ENCODE measurements at regions not wholly inside any gene's neighbourhood (a gene's known extent, or its start where the extent isn't known, plus 50 kb on each side); places are given as distances from the start of the nearest gene placed in this dataset.

DNA sequence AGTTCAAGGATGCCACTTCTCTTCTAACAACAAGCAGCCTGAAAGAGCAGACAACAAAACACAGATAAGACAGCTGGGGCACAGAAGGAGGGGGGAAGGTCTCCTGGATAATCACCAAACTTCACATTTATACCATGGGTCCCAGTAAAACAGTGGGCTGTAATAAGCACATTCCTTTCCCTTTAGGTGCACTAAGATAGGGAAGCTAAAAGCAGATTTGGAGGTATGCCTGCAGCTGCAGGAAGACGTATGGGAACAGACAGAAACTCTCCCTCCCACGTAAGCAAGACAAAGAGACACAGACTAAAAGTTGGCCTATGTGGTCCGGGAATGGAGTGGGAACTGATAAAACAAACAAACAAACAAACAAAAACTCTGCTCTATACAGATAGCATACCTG lies 612.1 kb downstream of the MRPL39 start:
- no peak for TF ChIP-seq CTCF (IDR thresholded peaks at IDR 0.05; ENCODE audit: low read depth, low read length)
- no peaks in the 10 kb centered on the region for H3K36me3 ChIP-seq
- H3K27ac ChIP-seq: no peak overlapping the region
- no peak for DNase-seq
- H3K9me3 ChIP-seq (ENCODE audit: severe bottlenecking): no peaks in the 10 kb centered on the region
- H3K27me3 ChIP-seq (ENCODE audit: insufficient read depth, low read depth, severe bottlenecking): no peaks in the 10 kb centered on the region
- H3K4me3 ChIP-seq (ENCODE audit: low read depth, low read length): no peak overlapping the region

DNA sequence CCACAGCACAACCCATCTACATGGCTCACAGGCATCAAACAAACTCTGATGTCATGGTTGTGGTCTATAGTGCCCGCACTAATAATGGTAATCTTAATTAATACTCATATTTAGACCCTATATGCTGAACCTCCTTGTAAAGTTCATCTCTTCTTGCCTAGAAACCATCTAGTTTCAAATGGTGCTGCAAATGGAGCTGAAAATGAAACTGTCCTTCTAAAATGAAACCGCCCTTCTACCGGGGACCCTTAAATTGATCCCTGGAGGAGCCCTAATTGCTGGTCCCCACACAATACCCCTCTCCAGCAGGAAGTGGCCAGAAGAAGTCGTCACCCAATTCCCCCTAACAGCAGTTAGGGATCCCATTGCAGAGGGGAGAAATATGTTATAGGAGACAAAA lies 612.6 kb downstream of the MRPL39 start:
- Histone ChIP-seq H3K36me3 (no peaks in the 10 kb centered on the region), H3K27me3 (ENCODE audit: insufficient read depth, low read depth, severe bottlenecking) (no peaks in the 10 kb centered on the region), H3K4me3 (ENCODE audit: low read depth, low read length) (no peak overlapping the region), H3K27ac (no peak overlapping the region), H3K9me3 (ENCODE audit: severe bottlenecking) (no peaks in the 10 kb centered on the region)
- no peak for DNase-seq
- no peak for TF ChIP-seq CTCF (IDR thresholded peaks at IDR 0.05; ENCODE audit: low read depth, low read length)

DNA sequence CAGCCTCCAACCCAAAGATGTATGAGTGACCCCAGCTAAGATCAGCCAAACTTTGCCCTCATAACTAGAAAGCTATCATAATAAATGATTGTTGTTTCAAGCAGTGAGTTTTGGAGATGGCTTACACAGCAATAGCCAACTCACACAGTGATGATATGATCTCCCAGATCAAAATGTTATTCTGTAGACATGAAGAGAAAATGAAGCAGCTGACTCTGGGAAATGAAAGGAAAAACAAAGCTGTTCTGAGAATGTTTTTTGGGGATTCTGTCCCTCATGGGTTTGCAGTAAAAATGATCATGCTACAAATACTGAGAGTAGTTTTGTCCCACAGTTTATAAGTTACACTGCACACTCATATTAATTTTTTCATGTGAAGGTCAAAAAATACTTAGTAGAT lies 617.8 kb downstream of the MRPL39 start:
- no peak for TF ChIP-seq CTCF (IDR thresholded peaks at IDR 0.05; ENCODE audit: low read depth, low read length)
- Histone ChIP-seq H3K9me3 (ENCODE audit: severe bottlenecking) (no peaks in the 10 kb centered on the region), H3K27me3 (ENCODE audit: insufficient read depth, low read depth, severe bottlenecking) (no peaks in the 10 kb centered on the region), H3K27ac (no peak overlapping the region), H3K4me3 (ENCODE audit: low read depth, low read length) (no peak overlapping the region), H3K36me3 (no peaks in the 10 kb centered on the region)
- no peak for DNase-seq

GRCh38 chr21:24988941-24989340 lies 618.3 kb downstream of the MRPL39 start:
- Histone ChIP-seq H3K27ac (no peak overlapping the region), H3K27me3 (ENCODE audit: insufficient read depth, low read depth, severe bottlenecking) (no peaks in the 10 kb centered on the region), H3K4me3 (ENCODE audit: low read depth, low read length) (no peak overlapping the region), H3K36me3 (no peaks in the 10 kb centered on the region), H3K9me3 (ENCODE audit: severe bottlenecking) (no peaks in the 10 kb centered on the region)
- DNase-seq: no peak
- no peak for TF ChIP-seq CTCF (IDR thresholded peaks at IDR 0.05; ENCODE audit: low read depth, low read length)

DNA sequence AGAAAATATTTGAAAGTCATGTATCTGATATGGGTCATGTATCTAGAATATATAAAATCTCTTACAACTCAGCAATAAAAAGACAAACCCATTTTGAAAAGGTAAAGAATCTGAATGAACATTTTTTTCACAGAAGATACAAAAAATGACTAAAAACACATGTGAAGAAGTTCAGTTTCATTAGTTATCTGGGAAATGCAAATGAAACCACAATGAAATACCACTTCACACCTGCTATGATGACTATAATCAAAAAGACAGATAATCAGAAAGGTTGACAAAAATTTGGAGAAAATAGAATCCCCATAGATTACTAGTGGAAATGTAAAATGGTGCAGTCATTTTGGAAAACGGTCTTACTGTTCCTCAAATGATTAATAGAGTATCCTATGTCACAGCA lies 631.0 kb downstream of the MRPL39 start:
- Histone ChIP-seq H3K36me3 (no peaks in the 10 kb centered on the region), H3K27ac (no peak overlapping the region), H3K9me3 (ENCODE audit: severe bottlenecking) (peaks cover 9% of the 10 kb centered on the region), H3K27me3 (ENCODE audit: insufficient read depth, low read depth, severe bottlenecking) (no peaks in the 10 kb centered on the region), H3K4me3 (ENCODE audit: low read depth, low read length) (no peak overlapping the region)
- no peak for TF ChIP-seq CTCF (IDR thresholded peaks at IDR 0.05; ENCODE audit: low read depth, low read length)
- no peak for DNase-seq

DNA sequence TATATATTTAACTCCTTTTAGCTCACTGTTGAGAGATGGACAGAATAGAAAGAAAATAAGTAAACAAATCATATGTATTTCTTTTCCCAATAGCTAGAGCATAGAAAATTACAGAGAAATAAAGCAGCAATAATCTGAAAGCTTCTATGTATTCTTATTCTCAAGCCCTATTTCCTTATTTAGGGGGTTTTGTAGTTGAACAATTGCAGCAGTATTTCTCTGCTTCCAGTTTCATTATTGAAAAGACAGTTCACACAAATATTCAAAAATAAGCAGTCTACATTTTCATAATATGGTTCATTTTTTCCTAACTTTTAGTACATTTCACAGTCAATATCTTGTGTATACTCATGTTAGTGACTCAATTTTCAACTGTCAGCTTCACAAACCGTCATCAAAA lies 638.2 kb downstream of the MRPL39 start:
- no peak for TF ChIP-seq CTCF (IDR thresholded peaks at IDR 0.05; ENCODE audit: low read depth, low read length)
- Histone ChIP-seq H3K27ac (no peak overlapping the region), H3K9me3 (ENCODE audit: severe bottlenecking) (peaks cover 2% of the 10 kb centered on the region)

More for the DNA sequence above, 638.2 kb downstream of the MRPL39 start:
- Histone ChIP-seq H3K27me3 (ENCODE audit: insufficient read depth, low read depth, severe bottlenecking) (no peaks in the 10 kb centered on the region), H3K36me3 (no peaks in the 10 kb centered on the region), H3K4me3 (ENCODE audit: low read depth, low read length) (no peak overlapping the region)
- no peak for DNase-seq

Measured in WERI-Rb-1 (cell line).